SK-N-SH (cell line): ENCODE measurements at regions not wholly inside any gene's neighbourhood (a gene's known extent, or its start where the extent isn't known, plus 50 kb on each side); places are given as distances from the start of the nearest gene placed in this dataset.

Source experiments
- CTCF ChIA-PET: fragments of 300-600, 350-600 bp; formaldehyde crosslinking; extraction: SDS; loops from one replicate; lab custom pipeline; 2021; lab: Yijun Ruan, JAX
- POLR2A ChIA-PET: fragments of 350-600 bp; sonication (Branson Sonifier 250); formaldehyde crosslinking; extraction: SDS; loops from one replicate; lab custom pipeline; 2020; ENCODE audit warnings: antibody characterized with exemption, inconsistent platforms; lab: Yijun Ruan, JAX
- DNase-seq: peaks from one replicate; pipeline ENCODE4 v3.0.0; 2012
- H2AFZ ChIP-seq: fragments of 200-600 bp; sonication (generic); 2 replicates; pipeline ENCODE4 v1.8.1; 2016; ENCODE audit warnings: antibody characterized with exemption, mild to moderate bottlenecking, low read depth
- H3F3A ChIP-seq: fragments of 200-600 bp; sonication (generic); replicated peaks from 2 replicates; pipeline ENCODE3; 2016; ENCODE audit warnings: antibody characterized with exemption, mild to moderate bottlenecking; ENCODE audit not compliant: insufficient read depth
- H3K27ac ChIP-seq, 2 experiments: fragments of 200-500 bp in 1 of 2; fragments of 200-600 bp in 1 of 2; sonication (Bioruptor generic) in 1 of 2; sonication (generic), shearing (Covaris generic) in 1 of 2; 2 replicates each; pipeline versions ENCODE4 v1.5.1 to v1.6.1; 2014 to 2016; ENCODE audit warnings: low read depth in 2 of 2, inconsistent platforms in 1 of 2, low read length in 1 of 2, mild to moderate bottlenecking in 1 of 2, mixed read lengths in 1 of 2
- H3K27me3 ChIP-seq: fragments of 200-600 bp; sonication (generic), shearing (Covaris generic); 2 replicates; pipeline ENCODE4 v1.6.1; 2016; ENCODE audit warnings: mixed run types; ENCODE audit not compliant: insufficient read depth
- H3K36me3 ChIP-seq, 2 experiments: fragments of 200-500 bp in 1 of 2; fragments of 200-600 bp in 1 of 2; sonication (Bioruptor generic) in 1 of 2; sonication (generic) in 1 of 2; replicated peaks in 1 of 2; 2 replicates each; pipeline versions ENCODE3 to v1.5.1; 2014 to 2016; ENCODE audit warnings: low read length in 1 of 2, mild to moderate bottlenecking in 1 of 2; ENCODE audit not compliant: insufficient read depth in 2 of 2, control insufficient read depth in 1 of 2
- H3K4me1 ChIP-seq, 2 experiments: fragments of 200-500 bp in 1 of 2; fragments of 200-600 bp in 1 of 2; sonication (Bioruptor generic) in 1 of 2; sonication (generic), shearing (Covaris generic) in 1 of 2; 2 replicates each; pipeline versions ENCODE4 v1.5.1 to v1.6.1; 2014 to 2016; ENCODE audit warnings: low read depth in 1 of 2, low read length in 1 of 2, mixed run types in 1 of 2; ENCODE audit not compliant: insufficient read depth in 2 of 2, control insufficient read depth in 1 of 2
- H3K4me2 ChIP-seq: fragments of 200-600 bp; sonication (generic), shearing (Covaris generic); 2 replicates; pipeline ENCODE4 v1.6.1; 2017; ENCODE audit warnings: mixed run types
- H3K4me3 ChIP-seq, 2 experiments: fragments of 200-500 bp in 1 of 2; fragments of 200-600 bp in 1 of 2; sonication (Bioruptor generic) in 1 of 2; sonication (generic), shearing (Covaris generic) in 1 of 2; 2 replicates each; pipeline versions ENCODE4 v1.5.1 to v1.8.1; 2014 to 2016; ENCODE audit warnings: low read depth in 2 of 2, inconsistent platforms in 1 of 2, low read length in 1 of 2, mild to moderate bottlenecking in 1 of 2, mixed read lengths in 1 of 2, moderate library complexity in 1 of 2
- H3K79me2 ChIP-seq: fragments of 200-600 bp; sonication (generic); 2 replicates; pipeline ENCODE4 v1.8.1; 2017; ENCODE audit warnings: mild to moderate bottlenecking; ENCODE audit not compliant: insufficient read depth
- H3K9ac ChIP-seq: fragments of 200-600 bp; sonication (generic); 2 replicates; pipeline ENCODE4 v1.6.1; 2017; ENCODE audit warnings: mixed run types
- H3K9me2 ChIP-seq: fragments of 200-600 bp; sonication (generic); 2 replicates; pipeline ENCODE4 v1.6.1; 2017; ENCODE audit warnings: mixed run types
- H3K9me3 ChIP-seq: fragments of 200-600 bp; sonication (generic); 2 replicates; pipeline ENCODE4 v1.6.1; 2017; ENCODE audit warnings: mixed run types, mild to moderate bottlenecking, moderate library complexity
- H4K20me1 ChIP-seq: fragments of 200-600 bp; sonication (generic); 2 replicates; pipeline ENCODE4 v1.6.1; 2017; ENCODE audit warnings: mild to moderate bottlenecking, mixed run types; ENCODE audit not compliant: insufficient read depth
- EZH2phosphoT487 ChIP-seq: fragments of 200-600 bp; sonication (generic); IDR thresholded peaks from 2 replicates; pipeline ENCODE4 v1.6.1; 2017; ENCODE audit warnings: low read depth, mixed run types, mild to moderate bottlenecking, antibody characterized with exemption, moderate library complexity, borderline replicate concordance
- FOXJ3 ChIP-seq: sonication (generic); formaldehyde crosslinking; IDR thresholded peaks from 2 replicates; pipeline ENCODE4 v1.5.1; 2020; ENCODE audit warnings: mild to moderate bottlenecking, missing genetic modification reagents
- MEF2A ChIP-seq: IDR thresholded peaks from 2 replicates; pipeline ENCODE4 v1.4.0; 2012; ENCODE audit warnings: low read depth, borderline replicate concordance
- NRF1 ChIP-seq: IDR thresholded peaks from 2 replicates; pipeline ENCODE4 v1.6.1; 2012; ENCODE audit warnings: low read depth, mild to moderate bottlenecking, low read length
- RCOR1 ChIP-seq: fragments of 150-350 bp; IDR thresholded peaks from 2 replicates; pipeline ENCODE4 v1.6.1; 2017; ENCODE audit warnings: antibody characterized with exemption, low read length
- RFX5 ChIP-seq: IDR thresholded peaks from 2 replicates; pipeline ENCODE4 v1.6.1; 2012; ENCODE audit warnings: mild to moderate bottlenecking, improper control_type of control experiment, low read length
- RXRA ChIP-seq: IDR thresholded peaks from 2 replicates; pipeline ENCODE4 v1.4.0; 2012; ENCODE audit warnings: low read depth, mild to moderate bottlenecking, borderline replicate concordance
- SIN3A ChIP-seq: IDR thresholded peaks from 2 replicates; pipeline ENCODE4 v1.6.1; 2012; ENCODE audit warnings: low read depth, mild to moderate bottlenecking, low read length, moderate library complexity, borderline replicate concordance
- TF ChIP-seq, protein P1 (sequence below): IDR thresholded peaks from 2 replicates; pipeline ENCODE4 v1.6.1; 2012; ENCODE audit warnings: mild to moderate bottlenecking, low read depth, low read length, moderate library complexity
- TF ChIP-seq, protein P2 (sequence below): fragments of 200-600 bp; sonication (generic); IDR thresholded peaks from 2 replicates; pipeline ENCODE4 v1.6.1; 2017; ENCODE audit warnings: antibody characterized with exemption, mild to moderate bottlenecking, moderate library complexity
- TF ChIP-seq, protein P3 (sequence below): fragments of 150-350 bp; IDR thresholded peaks from 2 replicates; pipeline ENCODE4 v1.6.1; 2016; ENCODE audit warnings: mild to moderate bottlenecking, low read depth, low read length
- TF ChIP-seq, protein P4 (sequence below): IDR thresholded peaks from 2 replicates; pipeline ENCODE4 v1.4.0; 2012; ENCODE audit warnings: low read depth, borderline replicate concordance

DNA sequence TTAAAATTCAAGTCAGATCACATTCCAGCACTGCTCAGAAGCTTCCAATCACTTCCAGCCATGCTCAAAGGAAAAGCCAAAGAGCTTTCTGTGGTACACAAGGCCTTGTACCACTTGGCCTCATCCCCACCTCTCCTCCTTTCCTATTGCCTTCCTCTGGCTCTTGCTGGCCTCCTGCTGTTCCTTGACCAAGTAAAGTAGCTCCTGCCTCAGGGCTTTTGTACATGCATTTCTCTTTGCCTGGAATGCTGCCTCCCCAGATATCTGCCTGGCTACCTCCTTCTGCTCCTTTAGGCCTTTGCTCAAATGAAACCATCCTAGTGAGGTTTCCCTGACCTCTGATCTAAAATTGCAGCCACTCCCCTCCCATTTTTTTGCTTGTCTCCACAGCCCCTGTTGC lies 51.2 kb upstream of the TCL1B start:
- H3K79me2 ChIP-seq, result no peaks in the 10 kb centered on the region
- H3K27ac ChIP-seq, result no peak overlapping the region
- ChIA-PET POLR2A (no interaction called here), CTCF (interaction anchor here (1.1 kb wide), 1 partner anchor 139 kb away, joined by 3 read pairs; no protein-coding TSS in a partner anchor)
- H3F3A ChIP-seq, result no peaks in the 10 kb centered on the region
- H4K20me1 ChIP-seq, result no peaks in the 10 kb centered on the region
- H3K9me3 ChIP-seq, result no peaks in the 10 kb centered on the region
- no peak overlapping the region for H3K4me2 ChIP-seq
- no peaks in the 10 kb centered on the region for H3K4me1 ChIP-seq
- no peak for DNase-seq
- TF ChIP-seq MEF2A (no peak), RCOR1 (no peak), SIN3A (no peak), EZH2phosphoT487 (no peak), RFX5 (no peak), NRF1 (no peak), RXRA (no peak), FOXJ3 (CRISPR knock-in tag) (no peak)
- TF ChIP-seq, protein P1, sequence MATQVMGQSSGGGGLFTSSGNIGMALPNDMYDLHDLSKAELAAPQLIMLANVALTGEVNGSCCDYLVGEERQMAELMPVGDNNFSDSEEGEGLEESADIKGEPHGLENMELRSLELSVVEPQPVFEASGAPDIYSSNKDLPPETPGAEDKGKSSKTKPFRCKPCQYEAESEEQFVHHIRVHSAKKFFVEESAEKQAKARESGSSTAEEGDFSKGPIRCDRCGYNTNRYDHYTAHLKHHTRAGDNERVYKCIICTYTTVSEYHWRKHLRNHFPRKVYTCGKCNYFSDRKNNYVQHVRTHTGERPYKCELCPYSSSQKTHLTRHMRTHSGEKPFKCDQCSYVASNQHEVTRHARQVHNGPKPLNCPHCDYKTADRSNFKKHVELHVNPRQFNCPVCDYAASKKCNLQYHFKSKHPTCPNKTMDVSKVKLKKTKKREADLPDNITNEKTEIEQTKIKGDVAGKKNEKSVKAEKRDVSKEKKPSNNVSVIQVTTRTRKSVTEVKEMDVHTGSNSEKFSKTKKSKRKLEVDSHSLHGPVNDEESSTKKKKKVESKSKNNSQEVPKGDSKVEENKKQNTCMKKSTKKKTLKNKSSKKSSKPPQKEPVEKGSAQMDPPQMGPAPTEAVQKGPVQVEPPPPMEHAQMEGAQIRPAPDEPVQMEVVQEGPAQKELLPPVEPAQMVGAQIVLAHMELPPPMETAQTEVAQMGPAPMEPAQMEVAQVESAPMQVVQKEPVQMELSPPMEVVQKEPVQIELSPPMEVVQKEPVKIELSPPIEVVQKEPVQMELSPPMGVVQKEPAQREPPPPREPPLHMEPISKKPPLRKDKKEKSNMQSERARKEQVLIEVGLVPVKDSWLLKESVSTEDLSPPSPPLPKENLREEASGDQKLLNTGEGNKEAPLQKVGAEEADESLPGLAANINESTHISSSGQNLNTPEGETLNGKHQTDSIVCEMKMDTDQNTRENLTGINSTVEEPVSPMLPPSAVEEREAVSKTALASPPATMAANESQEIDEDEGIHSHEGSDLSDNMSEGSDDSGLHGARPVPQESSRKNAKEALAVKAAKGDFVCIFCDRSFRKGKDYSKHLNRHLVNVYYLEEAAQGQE, result no peak
- TF ChIP-seq, protein P2, sequence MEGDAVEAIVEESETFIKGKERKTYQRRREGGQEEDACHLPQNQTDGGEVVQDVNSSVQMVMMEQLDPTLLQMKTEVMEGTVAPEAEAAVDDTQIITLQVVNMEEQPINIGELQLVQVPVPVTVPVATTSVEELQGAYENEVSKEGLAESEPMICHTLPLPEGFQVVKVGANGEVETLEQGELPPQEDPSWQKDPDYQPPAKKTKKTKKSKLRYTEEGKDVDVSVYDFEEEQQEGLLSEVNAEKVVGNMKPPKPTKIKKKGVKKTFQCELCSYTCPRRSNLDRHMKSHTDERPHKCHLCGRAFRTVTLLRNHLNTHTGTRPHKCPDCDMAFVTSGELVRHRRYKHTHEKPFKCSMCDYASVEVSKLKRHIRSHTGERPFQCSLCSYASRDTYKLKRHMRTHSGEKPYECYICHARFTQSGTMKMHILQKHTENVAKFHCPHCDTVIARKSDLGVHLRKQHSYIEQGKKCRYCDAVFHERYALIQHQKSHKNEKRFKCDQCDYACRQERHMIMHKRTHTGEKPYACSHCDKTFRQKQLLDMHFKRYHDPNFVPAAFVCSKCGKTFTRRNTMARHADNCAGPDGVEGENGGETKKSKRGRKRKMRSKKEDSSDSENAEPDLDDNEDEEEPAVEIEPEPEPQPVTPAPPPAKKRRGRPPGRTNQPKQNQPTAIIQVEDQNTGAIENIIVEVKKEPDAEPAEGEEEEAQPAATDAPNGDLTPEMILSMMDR, result no peak
- TF ChIP-seq, protein P3, sequence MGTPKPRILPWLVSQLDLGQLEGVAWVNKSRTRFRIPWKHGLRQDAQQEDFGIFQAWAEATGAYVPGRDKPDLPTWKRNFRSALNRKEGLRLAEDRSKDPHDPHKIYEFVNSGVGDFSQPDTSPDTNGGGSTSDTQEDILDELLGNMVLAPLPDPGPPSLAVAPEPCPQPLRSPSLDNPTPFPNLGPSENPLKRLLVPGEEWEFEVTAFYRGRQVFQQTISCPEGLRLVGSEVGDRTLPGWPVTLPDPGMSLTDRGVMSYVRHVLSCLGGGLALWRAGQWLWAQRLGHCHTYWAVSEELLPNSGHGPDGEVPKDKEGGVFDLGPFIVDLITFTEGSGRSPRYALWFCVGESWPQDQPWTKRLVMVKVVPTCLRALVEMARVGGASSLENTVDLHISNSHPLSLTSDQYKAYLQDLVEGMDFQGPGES, result no peak
- TF ChIP-seq, protein P4, sequence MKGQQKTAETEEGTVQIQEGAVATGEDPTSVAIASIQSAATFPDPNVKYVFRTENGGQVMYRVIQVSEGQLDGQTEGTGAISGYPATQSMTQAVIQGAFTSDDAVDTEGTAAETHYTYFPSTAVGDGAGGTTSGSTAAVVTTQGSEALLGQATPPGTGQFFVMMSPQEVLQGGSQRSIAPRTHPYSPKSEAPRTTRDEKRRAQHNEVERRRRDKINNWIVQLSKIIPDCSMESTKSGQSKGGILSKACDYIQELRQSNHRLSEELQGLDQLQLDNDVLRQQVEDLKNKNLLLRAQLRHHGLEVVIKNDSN, result no peak
- no peak overlapping the region for H2AFZ ChIP-seq
- H3K9ac ChIP-seq, result no peak overlapping the region
- no peaks in the 10 kb centered on the region for H3K36me3 ChIP-seq
- H3K27me3 ChIP-seq, result no peaks in the 10 kb centered on the region
- H3K4me3 ChIP-seq, result no peak overlapping the region
- no peaks in the 10 kb centered on the region for H3K9me2 ChIP-seq
